ENCODE measurements at regions not wholly inside any gene's neighbourhood (a gene's known extent, or its start where the extent isn't known, plus 50 kb on each side); places are given as distances from the start of the nearest gene placed in this dataset.

DNA sequence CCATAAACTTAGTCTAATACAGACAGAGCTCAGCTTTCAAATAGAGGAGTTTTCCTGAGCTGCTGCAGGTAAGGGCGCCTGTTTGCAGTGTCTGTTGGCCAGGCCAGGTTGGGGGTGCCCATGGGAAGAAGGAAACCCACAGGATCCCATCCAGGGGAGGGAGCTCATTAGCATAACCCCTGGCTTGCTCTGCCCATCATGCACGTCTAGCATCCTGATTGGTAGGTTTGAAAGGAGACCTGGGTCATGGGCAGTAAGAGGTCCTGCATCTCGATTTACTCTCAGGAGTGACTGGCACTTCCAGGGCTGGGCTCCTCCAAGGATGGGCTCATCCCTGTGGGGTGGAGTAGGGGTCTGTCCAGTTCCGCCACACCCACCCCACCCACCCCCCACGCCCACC lies 103.7 kb upstream of the CLDN14 start:
- TF ChIP-seq, protein P1, sequence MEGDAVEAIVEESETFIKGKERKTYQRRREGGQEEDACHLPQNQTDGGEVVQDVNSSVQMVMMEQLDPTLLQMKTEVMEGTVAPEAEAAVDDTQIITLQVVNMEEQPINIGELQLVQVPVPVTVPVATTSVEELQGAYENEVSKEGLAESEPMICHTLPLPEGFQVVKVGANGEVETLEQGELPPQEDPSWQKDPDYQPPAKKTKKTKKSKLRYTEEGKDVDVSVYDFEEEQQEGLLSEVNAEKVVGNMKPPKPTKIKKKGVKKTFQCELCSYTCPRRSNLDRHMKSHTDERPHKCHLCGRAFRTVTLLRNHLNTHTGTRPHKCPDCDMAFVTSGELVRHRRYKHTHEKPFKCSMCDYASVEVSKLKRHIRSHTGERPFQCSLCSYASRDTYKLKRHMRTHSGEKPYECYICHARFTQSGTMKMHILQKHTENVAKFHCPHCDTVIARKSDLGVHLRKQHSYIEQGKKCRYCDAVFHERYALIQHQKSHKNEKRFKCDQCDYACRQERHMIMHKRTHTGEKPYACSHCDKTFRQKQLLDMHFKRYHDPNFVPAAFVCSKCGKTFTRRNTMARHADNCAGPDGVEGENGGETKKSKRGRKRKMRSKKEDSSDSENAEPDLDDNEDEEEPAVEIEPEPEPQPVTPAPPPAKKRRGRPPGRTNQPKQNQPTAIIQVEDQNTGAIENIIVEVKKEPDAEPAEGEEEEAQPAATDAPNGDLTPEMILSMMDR (conservative IDR thresholded peaks at IDR 0.05; ENCODE audit: low read length), result no peak
- TF ChIP-seq EZH2phosphoT487 (IDR thresholded peaks at IDR 0.05; ENCODE audit: borderline replicate concordance, low read depth, low read length), result no peak

Measured in OCI-LY7 (cell line).